ENCODE measurements at regions not wholly inside any gene's neighbourhood (a gene's known extent, or its start where the extent isn't known, plus 50 kb on each side); places are given as distances from the start of the nearest gene placed in this dataset.

GRCh38 chr3:96201463-96201862 is 612.9 kb upstream of the EPHA6 start:
- no peak for TF ChIP-seq CTCF (IDR thresholded peaks at IDR 0.05)
- no peak for TF ChIP-seq POLR2A (IDR thresholded peaks at IDR 0.05)

All from Peyer's patch (tissue), 4 donors.